ENCODE measurements at regions not wholly inside any gene's neighbourhood (a gene's known extent, or its start where the extent isn't known, plus 50 kb on each side); places are given as distances from the start of the nearest gene placed in this dataset.

- DNase-seq (ENCODE audit: low spot score), result no peak
- TF ChIP-seq, protein P1, sequence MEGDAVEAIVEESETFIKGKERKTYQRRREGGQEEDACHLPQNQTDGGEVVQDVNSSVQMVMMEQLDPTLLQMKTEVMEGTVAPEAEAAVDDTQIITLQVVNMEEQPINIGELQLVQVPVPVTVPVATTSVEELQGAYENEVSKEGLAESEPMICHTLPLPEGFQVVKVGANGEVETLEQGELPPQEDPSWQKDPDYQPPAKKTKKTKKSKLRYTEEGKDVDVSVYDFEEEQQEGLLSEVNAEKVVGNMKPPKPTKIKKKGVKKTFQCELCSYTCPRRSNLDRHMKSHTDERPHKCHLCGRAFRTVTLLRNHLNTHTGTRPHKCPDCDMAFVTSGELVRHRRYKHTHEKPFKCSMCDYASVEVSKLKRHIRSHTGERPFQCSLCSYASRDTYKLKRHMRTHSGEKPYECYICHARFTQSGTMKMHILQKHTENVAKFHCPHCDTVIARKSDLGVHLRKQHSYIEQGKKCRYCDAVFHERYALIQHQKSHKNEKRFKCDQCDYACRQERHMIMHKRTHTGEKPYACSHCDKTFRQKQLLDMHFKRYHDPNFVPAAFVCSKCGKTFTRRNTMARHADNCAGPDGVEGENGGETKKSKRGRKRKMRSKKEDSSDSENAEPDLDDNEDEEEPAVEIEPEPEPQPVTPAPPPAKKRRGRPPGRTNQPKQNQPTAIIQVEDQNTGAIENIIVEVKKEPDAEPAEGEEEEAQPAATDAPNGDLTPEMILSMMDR (IDR thresholded peaks at IDR 0.05; ENCODE audit: borderline replicate concordance, control extremely low read depth, extremely low read depth, insufficient read depth, missing control alignments), result no peak
- in situ Hi-C loops (cut with MboI; ENCODE audit: low sequenced_read_pairs, unreplicated experiment), result no loop called here
Observed at GRCh38 chr12:124482567-124482893, 84.9 kb downstream of the NCOR2 start.

DNA sequence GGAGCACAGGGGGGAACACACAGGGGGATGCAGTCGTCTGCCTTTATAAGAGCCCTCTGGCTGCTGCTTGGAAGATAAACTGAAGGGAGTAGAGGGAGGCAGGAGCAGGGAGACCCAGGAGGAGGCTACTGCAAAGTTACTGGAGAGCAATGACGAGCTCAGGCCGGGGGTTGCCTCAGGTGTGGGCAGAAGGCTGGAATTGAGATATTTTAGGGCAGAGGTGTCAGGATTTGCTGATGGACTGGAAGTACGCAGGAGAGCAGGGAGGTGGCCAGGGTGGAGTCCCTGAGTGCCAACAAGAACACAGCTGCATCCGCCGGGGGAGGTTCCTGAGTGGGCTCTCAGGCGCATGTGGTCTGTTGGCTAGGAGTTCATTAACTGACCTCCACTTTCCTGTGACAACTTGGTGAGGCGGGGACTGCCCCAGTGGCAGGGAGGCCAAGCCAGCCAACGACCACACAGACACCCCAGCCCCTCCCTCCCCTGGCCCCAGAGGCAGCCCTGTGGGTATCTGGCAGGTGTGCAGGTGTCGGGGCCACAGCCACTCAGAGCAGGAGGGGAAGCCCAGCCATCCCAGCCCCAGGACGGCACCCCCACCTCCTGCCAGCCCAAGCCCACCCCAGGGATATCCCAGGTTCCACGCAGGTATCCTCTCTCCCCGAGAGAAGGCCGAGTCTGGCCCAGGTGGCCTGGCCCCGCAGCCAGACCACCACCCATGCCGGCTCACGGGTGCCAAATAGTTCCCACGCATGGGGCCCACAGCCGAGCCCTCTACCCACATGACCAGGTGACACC lies 85.4 kb downstream of the NCOR2 start:
- DNase-seq (ENCODE audit: low spot score), result peak; percentile 66
- TF ChIP-seq, protein P1 (IDR thresholded peaks at IDR 0.05; ENCODE audit: borderline replicate concordance, control extremely low read depth, extremely low read depth, insufficient read depth, missing control alignments), result no peak
- in situ Hi-C loops (cut with MboI; ENCODE audit: low sequenced_read_pairs, unreplicated experiment), result no loop called here

- TF ChIP-seq, protein P1 (IDR thresholded peaks at IDR 0.05; ENCODE audit: borderline replicate concordance, control extremely low read depth, extremely low read depth, insufficient read depth, missing control alignments), result no peak
- in situ Hi-C loops (cut with MboI; ENCODE audit: low sequenced_read_pairs, unreplicated experiment), result no loop called here
- DNase-seq (ENCODE audit: low spot score), result no peak
Observed at GRCh38 chr12:124481257-124481750, 86.1 kb downstream of the NCOR2 start.

DNA sequence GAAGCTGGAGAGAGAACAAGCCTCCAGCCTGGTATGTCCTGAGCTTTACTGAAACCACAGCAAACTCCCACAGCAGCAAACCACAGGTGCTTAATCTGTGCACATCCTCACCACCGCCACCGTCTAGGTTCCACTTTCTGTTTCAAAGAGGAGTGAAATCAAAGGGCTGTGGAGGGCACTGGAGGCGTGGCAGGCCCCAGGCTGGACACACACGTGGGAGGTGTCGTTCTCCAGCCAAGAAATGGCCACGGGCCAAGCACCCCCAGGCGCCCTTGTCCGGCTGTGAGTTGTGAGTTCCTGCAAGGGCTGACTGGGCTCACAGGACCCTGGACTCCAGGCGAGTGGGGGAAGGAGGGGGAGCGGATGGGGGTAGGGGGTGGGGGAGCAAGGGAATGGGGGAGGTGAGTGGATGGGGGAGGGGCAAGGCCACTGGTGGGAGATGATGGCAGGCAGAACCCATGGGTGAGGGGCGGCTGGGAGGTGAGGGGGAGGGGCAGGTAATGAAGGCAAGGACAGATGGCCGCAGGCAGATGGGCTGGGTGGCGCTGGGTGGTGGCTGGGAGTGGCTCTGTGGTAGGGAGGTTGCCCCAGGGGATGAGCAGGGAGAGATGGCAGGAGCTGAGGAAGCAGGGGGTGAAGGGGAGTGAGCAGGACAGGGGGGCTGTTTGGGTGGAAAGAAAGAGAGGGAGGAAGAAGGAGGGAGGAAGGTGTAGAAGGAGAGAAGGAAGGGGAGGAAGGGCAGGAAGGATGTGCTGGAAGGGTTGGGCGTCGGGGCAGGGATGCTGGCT lies 86.7 kb downstream of the NCOR2 start:
- DNase-seq (ENCODE audit: low spot score), result peak; percentile 89
- in situ Hi-C loops (cut with MboI; ENCODE audit: low sequenced_read_pairs, unreplicated experiment), result no loop called here
- TF ChIP-seq, protein P1 (IDR thresholded peaks at IDR 0.05; ENCODE audit: borderline replicate concordance, control extremely low read depth, extremely low read depth, insufficient read depth, missing control alignments), result no peak

GRCh38 chr12:124479680-124480468 lies 87.5 kb downstream of the NCOR2 start:
- TF ChIP-seq, protein P1 (IDR thresholded peaks at IDR 0.05; ENCODE audit: borderline replicate concordance, control extremely low read depth, extremely low read depth, insufficient read depth, missing control alignments), result no peak
- in situ Hi-C loops (cut with MboI; ENCODE audit: low sequenced_read_pairs, unreplicated experiment), result no loop called here
- DNase-seq (ENCODE audit: low spot score), result no peak

DNA sequence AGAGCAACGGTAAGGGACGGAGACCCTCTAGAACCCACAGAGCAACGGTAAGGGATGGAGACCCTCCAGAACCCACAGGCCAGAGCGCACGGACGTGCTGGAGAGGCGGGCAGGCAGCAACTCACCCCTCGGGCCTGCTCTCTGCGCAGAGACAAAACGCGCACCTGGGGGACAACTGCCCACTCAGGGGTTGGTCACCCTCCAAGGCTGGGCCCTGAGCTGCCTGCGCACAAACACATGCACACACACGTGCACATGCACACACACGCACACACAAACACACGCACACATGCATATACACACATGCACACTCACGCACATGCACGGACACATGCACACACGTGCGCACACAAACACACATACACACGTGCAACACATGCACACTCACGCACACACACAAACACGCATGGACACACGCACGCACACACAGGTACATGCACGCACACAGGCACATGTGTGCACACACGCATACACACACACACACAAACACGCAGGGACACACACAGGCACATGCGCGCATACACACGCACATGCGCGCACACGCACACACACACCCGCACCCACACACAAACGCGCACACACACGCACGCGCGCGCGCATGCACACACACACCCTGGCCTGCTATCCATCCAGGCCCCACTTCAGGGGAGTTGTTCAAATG lies 88.3 kb downstream of the NCOR2 start:
- TF ChIP-seq, protein P1 (IDR thresholded peaks at IDR 0.05; ENCODE audit: borderline replicate concordance, control extremely low read depth, extremely low read depth, insufficient read depth, missing control alignments), result no peak
- DNase-seq (ENCODE audit: low spot score), result no peak
- in situ Hi-C loops (cut with MboI; ENCODE audit: low sequenced_read_pairs, unreplicated experiment), result no loop called here

Data from GM13976 (cell line).